AG04450 (cell line): ENCODE measurements at regions not wholly inside any gene's neighbourhood (a gene's known extent, or its start where the extent isn't known, plus 50 kb on each side); places are given as distances from the start of the nearest gene placed in this dataset.

ENCODE experiments used
- CTCF ChIA-PET: fragments of 300-600, 350-600 bp; formaldehyde crosslinking; extraction: SDS; loops from one replicate; lab custom pipeline; 2022; ENCODE audit warnings: antibody characterized with exemption, inconsistent platforms; lab: Charles Lee
- POLR2A ChIA-PET: fragments of 350-600 bp; formaldehyde crosslinking; extraction: SDS; loops from one replicate; lab custom pipeline; 2021; ENCODE audit warnings: antibody characterized with exemption, inconsistent platforms; lab: Yijun Ruan, JAX
- DNase-seq: peaks from one replicate; pipeline ENCODE4 v3.0.0-alpha.2; 2011; ENCODE audit warnings: low read depth, low spot score
- H3K27ac ChIP-seq: one replicate; pipeline ENCODE4 v1.5.1; 2012; ENCODE audit warnings: low read depth, low read length, control low read depth
- H3K27me3 ChIP-seq: one replicate; pipeline ENCODE4 v1.6.0; 2012; ENCODE audit warnings: low read length; ENCODE audit not compliant: control insufficient read depth, insufficient read depth
- H3K4me3 ChIP-seq: 2 replicates; pipeline ENCODE4 v1.5.1; 2011; ENCODE audit warnings: mild to moderate bottlenecking, low read depth, low read length, control low read depth
- H3K9me3 ChIP-seq: 2 replicates; pipeline ENCODE4 v1.5.1; 2012; ENCODE audit warnings: low read length; ENCODE audit not compliant: control insufficient read depth, insufficient read depth
- TF ChIP-seq, protein P1 (sequence below): IDR thresholded peaks from 2 replicates; pipeline ENCODE4 v1.5.1; 2011; ENCODE audit warnings: low read depth, low read length, control low read depth, inconsistent platforms

DNA sequence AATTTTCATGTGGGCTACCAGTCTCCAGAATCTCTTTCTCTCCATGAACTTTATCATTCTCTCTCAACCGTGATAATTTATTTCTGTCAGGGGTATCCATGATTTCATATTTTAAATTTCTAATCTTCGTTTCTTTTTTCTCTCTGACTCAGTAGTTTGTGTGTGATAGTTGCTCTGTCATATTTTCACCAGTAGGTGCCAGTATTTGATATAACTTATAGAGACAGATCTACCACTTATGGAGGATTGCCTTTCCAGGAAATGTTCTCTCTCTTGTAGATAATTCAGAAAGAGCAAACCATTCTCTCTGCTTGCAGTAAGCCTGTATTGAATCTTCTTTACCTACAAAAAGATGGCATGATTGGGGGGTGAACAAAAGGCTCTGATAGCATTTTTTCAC, 79.3 kb upstream of the DYNLT3 start:
- no peak for DNase-seq
- ChIA-PET CTCF (interaction anchor here (0.5 to 5.4 kb wide), 17 partner anchors 11 to 402 kb away, joined by 3 to 78 read pairs (median 4); partner anchors contain the start of gene RPGR), POLR2A (no interaction called here)
- Histone ChIP-seq H3K27ac (no peak overlapping the region), H3K9me3 (no peaks in the 10 kb centered on the region), H3K4me3 (no peak overlapping the region), H3K27me3 (no peaks in the 10 kb centered on the region)
- TF ChIP-seq, protein P1, sequence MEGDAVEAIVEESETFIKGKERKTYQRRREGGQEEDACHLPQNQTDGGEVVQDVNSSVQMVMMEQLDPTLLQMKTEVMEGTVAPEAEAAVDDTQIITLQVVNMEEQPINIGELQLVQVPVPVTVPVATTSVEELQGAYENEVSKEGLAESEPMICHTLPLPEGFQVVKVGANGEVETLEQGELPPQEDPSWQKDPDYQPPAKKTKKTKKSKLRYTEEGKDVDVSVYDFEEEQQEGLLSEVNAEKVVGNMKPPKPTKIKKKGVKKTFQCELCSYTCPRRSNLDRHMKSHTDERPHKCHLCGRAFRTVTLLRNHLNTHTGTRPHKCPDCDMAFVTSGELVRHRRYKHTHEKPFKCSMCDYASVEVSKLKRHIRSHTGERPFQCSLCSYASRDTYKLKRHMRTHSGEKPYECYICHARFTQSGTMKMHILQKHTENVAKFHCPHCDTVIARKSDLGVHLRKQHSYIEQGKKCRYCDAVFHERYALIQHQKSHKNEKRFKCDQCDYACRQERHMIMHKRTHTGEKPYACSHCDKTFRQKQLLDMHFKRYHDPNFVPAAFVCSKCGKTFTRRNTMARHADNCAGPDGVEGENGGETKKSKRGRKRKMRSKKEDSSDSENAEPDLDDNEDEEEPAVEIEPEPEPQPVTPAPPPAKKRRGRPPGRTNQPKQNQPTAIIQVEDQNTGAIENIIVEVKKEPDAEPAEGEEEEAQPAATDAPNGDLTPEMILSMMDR: peak; percentile 55

DNA sequence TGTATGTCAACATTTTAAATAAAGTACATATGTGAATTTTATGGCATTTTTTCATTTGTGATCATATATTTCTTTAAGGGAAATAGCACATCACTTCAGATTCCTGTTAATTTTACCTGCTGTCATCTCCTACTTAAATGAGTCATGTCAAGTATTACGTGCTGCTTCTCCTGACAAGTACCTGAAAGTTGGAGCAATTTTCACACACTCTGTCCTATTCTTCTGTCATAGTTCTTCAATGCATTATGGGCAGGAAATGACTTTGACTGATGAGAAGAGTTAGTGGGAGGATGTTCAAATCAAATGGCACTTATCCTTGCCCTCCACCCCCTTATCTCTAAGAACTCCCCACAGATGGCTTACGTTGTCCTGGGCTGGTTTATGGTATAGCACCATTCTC, 64.2 kb upstream of the SYTL5 start:
- H3K4me3 ChIP-seq: no peak overlapping the region
- no peaks in the 10 kb centered on the region for H3K9me3 ChIP-seq
- H3K27ac ChIP-seq: no peak overlapping the region
- DNase-seq: no peak
- H3K27me3 ChIP-seq: no peaks in the 10 kb centered on the region
- TF ChIP-seq, protein P1: no peak
- POLR2A ChIA-PET: no interaction called here
- CTCF ChIA-PET: no interaction called here

DNA sequence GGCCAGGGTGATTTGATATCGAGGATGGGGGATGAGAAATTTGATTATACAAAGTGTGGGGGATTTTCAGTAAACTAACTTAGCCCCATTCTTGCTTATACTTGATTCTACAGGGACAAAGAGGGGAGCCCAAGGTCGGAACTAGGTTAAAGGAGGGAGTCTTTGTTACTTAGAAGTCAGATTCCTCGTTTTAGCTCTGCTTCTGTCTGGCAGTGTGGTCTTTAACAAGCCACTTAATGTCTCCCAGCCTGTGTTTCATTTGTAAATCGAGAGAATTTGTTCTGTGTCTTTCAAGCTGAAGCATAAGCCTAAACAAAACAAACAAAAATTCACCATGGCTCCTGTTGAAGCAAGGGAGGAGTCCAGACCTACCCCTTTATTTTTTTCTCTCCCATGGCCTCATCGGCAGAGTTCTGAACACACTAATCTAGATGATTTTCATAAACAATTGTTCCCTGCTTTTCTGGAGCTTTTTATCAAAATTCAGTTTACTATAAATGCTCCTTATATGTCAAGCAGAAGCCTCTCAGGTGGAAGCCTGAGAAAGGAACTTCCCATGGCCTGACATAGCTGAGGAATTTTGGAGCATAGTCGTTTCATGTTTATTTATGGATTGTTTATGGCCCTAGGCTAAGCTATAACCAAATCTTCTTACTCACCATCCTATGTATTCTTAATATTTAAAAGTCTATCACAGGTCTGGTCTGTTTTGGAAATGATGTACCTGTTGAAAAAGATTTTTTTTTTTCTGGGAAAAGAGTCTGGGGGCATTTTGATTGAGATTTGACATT, 62.6 kb upstream of the SYTL5 start:
- ChIA-PET CTCF (no interaction called here), POLR2A (interaction anchor here (0.7 kb wide), 1 partner anchor 346 kb away, joined by 3 read pairs; no protein-coding TSS in a partner anchor)

DNA sequence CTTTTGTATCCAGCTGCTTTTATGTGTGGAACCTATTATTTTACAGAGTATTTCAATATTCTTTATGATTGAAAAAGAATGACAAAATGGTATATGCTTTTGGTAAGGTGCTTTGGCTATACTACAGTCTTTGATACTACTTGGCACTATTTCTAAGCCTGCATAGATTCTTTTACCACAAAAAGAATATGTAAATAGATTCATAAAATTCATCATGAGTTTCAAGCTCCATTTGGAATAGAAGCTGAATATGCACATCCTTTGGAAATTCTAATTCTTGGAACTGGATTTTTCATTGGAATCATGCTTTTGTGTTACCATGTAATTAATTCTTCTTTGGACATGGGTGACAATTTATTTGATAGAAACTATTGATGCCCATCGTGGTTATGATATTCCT, 60.2 kb upstream of the SYTL5 start:
- no peak for DNase-seq
- ChIA-PET POLR2A (no interaction called here), CTCF (no interaction called here)
- no peak overlapping the region for H3K4me3 ChIP-seq
- no peaks in the 10 kb centered on the region for H3K9me3 ChIP-seq
- H3K27ac ChIP-seq: no peak overlapping the region
- TF ChIP-seq, protein P1: no peak
- H3K27me3 ChIP-seq: no peaks in the 10 kb centered on the region

More for the DNA sequence above, 62.6 kb upstream of the SYTL5 start:
- no peaks in the 10 kb centered on the region for H3K9me3 ChIP-seq
- no peak overlapping the region for H3K4me3 ChIP-seq
- no peak overlapping the region for H3K27ac ChIP-seq
- H3K27me3 ChIP-seq: no peaks in the 10 kb centered on the region
- DNase-seq: no peak
- TF ChIP-seq, protein P1: no peak

DNA sequence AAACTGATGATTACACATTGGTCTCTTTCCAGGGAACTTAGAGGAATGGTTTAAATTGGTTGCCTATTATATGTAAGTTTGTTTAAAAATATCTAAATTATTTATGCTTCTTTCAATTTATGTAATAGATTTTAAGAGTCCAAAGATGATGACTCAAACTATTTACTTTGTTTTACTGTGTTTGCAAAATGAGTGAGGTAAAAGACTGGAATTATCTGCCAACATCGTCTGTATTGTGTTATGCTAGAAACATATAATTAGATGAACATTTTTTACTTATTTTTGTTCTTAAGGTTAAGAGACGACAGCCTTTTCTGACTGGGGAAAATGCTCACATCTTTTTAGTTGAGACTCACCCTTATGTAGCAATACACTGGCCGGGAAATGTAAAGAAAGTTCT, 51.1 kb upstream of the SYTL5 start:
- Histone ChIP-seq H3K27me3 (no peaks in the 10 kb centered on the region), H3K27ac (no peak overlapping the region), H3K4me3 (no peak overlapping the region), H3K9me3 (no peaks in the 10 kb centered on the region)
- no peak for DNase-seq
- ChIA-PET CTCF (no interaction called here), POLR2A (no interaction called here)
- TF ChIP-seq, protein P1: no peak
